Activated CD8-positive, alpha-beta memory T cell treated with anti-CD3 and anti-CD28 coated beads, Interleukin-2, amount 50 U/mL, for 48 hours (primary cell): ENCODE measurements at regions not wholly inside any gene's neighbourhood (a gene's known extent, or its start where the extent isn't known, plus 50 kb on each side); places are given as distances from the start of the nearest gene placed in this dataset.

Experiments used
- DNase-seq: peaks from one replicate; pipeline ENCODE4 v3.0.0-alpha.2; 2020

DNA sequence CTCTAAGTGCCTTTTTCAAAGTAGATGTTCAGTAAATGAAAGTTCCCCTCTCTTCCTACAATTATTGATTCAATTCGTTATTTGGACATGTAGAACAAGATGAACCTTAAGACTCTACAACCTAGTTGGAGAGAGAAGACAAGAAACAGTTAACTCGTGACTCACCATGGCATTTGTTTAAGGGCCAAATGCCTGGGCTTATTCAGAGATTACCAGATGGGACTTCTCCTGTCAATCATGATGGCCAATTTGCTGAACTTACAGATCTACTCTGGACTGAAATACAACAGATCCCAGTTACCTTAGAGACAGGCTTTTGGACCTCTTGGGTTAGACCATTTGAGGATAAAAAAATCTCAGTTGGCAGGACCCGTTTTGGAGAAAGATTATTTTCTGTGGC, 93.5 kb downstream of the C1orf94 start:
- no peak for DNase-seq

DNA sequence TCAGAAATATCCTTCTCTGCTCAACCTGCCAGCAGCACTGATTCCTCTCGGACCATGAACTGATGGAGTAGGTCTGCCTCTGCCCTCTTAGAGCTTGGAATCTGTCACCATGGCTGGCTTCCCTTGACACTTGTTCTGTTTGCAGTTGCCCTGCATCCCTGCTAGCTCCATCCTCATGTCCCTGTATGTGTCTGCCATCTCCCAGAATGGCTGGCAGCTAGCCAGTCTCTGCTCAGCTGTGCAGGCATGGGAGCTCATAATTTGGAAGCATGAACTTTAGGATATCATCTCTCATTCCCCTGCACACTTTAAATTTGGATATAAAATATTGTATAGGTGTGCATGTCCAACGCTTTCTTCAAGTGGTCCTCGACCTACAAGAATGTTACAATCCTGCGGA, 95.4 kb downstream of the C1orf94 start:
- DNase-seq: no peak

- DNase-seq: no peak
Measured at GRCh38 chr1:34275150-34275549, 98.4 kb downstream of the C1orf94 start.

GRCh38 chr1:34276606-34277005, 99.9 kb downstream of the C1orf94 start:
- no peak for DNase-seq

- no peak for DNase-seq
Measured at GRCh38 chr1:34277150-34277549, 100.4 kb downstream of the C1orf94 start.

- DNase-seq: no peak
Measured at GRCh38 chr1:34278211-34278610, 101.5 kb downstream of the C1orf94 start.

DNA sequence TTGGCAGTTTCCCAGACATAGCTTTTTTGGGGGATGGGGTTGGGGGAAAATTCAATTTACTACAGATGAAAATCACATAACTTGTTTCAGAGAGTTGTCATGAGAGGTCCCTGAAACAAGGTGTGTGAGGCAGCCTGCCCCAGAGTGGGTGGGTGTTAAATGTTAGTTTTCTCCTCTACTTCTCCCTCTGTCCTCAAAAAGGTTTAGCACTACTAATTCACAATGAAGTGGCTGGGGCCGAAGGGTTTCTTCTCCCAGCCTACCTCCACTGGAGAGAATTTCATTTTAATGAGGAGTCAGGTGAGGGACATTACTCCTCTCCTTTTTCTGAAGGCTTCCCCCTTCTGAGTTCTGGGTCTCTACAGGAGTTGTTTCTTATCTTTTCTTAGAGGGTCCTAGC, 103.3 kb downstream of the C1orf94 start:
- no peak for DNase-seq

DNA sequence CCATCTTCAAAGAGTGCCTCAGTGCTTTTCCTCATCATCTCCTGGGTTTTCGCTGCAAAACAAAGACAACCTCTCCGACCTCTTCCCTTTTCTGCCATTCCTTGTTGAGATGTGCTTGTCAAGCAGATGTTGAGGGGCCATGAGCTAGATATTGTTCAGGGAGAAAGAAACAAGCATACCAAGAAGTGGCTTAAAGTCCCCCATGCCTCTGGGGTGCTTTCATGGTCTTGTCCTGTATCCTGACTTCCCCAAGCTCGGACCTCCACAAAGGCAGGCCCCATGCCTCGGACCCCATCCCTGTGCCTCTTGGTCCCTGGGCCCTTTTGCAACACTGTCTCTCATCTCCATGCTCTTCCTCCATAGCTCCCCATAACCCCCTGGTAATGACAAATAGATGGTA, 103.8 kb downstream of the C1orf94 start:
- DNase-seq: no peak

DNA sequence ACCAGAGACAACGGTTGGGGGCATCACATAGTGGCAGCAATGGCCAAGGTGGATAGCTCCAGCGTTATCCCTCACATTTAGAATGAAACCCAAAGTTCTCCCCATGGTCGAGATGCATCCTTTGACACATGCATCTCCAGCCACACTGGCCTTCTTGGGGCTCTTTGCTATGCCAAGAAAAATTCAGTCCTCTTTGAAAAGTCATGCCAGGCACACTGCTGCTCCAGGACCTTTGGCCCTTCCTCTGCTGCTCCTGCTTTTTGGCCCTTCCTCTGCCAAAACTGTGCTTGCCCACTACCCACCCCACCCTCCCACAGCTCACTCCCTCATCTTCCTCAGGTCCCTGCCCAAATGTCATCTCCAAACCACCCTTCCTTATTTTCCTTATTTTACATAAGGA, 106.4 kb downstream of the C1orf94 start:
- no peak for DNase-seq

GRCh38 chr1:34286511-34286910, 109.8 kb downstream of the C1orf94 start:
- no peak for DNase-seq

GRCh38 chr1:34290831-34291230, 114.1 kb downstream of the C1orf94 start:
- DNase-seq: no peak

DNA sequence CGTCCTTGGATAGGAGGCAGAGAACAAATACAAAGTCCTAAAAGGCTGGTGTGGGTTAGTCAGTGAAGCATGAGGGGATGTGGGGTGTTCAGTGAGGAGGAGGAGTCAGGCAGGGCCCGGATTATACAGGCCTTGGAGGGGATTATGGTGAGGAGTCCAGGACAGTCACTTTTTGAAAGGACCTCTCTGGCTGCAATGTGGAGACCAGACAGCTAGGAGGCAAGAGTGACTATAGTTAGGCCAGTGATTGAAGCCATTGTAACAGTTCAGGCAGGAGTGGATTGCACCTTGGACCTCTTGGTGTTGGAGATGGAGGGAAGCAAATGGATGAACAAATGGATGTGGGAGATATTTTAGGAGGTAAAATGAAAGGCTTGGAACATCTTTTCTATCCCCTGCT, 115.8 kb downstream of the C1orf94 start:
- DNase-seq: no peak

DNA sequence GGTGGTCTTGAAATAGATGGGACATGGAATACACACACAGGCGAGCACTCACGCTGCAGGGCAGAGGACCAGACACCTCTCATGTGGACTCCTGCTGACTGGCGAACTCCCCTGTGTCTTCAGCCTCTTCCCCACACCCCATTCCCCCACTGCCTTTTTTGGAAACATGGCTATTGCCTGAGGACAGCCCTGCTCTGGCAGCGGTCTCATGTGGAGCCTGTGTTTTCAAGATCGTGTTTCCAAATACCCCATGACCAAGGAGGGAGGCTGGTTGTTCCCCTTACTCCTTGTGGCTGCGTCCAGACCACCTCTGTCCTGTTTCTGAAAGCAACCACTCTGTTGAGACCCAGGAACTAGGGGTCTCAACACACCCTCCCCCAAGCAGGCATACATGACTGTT, 119.4 kb downstream of the C1orf94 start:
- no peak for DNase-seq

DNA sequence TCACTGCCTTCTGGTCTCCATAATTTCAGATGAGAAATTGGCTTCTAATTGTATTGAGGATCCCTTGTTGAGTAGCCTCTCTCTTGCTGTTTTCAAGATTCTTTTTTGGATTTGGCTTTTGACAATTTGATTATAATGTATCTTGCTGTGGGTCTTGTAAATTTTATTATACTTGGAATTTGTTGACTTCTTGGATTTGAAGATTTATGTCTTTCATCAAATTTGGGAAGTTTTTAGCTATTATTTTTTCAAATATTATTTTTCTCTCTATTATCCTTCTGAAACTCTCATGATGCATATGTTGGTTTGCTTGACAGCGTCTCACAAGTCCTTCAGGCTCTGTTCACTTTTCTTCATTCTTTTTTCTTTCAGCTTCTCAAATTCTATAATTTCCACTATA, 126.1 kb downstream of the C1orf94 start:
- DNase-seq: no peak

DNA sequence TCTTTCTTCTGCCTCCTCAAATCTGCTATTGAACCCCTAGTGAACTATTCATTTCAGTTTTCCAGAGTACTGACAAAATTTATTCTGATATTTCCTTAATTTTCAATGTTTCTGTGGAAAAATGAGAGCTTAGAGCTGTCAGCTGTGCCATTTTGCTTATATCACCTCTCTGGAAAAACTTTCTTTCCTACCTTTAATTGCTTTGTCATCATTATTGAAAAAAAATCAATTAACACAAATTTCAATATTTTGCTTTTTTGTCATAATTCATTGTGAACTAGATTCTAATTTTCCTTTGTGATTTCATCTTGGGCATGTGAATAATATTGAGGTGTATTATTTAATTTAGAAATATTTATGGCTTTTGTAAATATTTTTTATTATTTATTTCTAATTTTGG, 126.5 kb downstream of the C1orf94 start:
- no peak for DNase-seq

GRCh38 chr1:34306568-34306967, 129.9 kb downstream of the C1orf94 start:
- no peak for DNase-seq

GRCh38 chr1:34312359-34312758, 135.7 kb downstream of the C1orf94 start:
- no peak for DNase-seq

- DNase-seq: no peak
Measured at GRCh38 chr1:34315974-34316373, 139.3 kb downstream of the C1orf94 start.

DNA sequence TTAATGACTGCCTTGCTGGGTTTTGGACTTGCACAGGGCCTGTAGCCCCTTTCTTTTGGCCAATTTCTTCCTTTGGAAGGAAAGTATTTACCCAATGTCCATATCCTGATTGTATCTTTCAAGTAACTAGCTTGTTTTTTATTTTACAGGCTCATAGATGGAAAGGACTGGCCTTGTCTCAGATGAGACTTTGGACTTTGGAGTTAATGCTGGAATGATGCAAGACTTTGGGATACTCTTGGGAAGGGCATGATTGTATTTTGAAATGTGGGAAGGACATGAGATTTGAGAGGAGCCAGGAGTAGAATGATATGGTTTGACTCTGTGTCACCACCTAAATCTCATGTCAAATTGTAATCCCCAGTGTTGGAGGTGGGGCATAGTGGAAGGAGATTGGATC, 140.1 kb downstream of the C1orf94 start:
- no peak for DNase-seq

DNA sequence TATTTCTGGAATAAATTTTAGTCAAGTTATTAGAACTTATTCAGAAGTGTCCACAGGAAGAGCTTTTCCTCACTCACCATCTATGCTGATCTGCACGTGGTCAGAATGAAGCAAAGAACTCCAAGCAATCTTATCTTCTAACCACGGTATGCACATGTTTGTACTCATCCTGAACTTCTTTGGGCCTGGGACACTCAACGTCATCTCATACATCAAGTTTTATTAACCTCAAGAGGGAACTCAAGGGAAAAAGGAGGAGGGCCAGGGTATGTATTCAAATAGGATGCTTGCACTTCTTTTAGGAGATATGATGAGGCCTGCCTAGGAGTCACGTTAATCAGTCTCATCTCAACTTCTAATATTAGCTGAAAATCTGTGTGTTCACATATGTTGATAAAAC, 142.5 kb downstream of the C1orf94 start:
- no peak for DNase-seq

- DNase-seq: no peak
Measured at GRCh38 chr1:34320053-34320669, 143.5 kb downstream of the C1orf94 start.

DNA sequence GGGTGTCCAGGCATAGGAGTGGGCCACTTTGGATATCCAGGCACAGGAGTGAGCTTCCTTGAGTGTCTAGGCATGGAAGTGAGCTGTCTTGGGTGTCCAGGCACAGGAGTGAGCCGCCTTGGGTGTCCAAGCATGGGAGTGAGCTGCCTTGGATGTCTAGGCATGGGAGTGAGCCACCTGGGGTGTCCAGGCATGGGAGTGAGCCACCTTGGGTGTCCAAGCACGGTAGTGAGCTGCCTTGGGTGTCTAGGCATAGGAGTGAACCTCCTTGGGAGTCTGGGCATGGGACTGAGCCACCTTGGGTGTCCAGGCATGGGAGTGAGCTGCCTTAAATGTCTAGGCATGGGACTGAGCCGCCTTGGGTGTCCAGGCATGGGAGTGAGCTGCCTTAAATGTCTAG, 146.3 kb downstream of the C1orf94 start:
- no peak for DNase-seq

DNA sequence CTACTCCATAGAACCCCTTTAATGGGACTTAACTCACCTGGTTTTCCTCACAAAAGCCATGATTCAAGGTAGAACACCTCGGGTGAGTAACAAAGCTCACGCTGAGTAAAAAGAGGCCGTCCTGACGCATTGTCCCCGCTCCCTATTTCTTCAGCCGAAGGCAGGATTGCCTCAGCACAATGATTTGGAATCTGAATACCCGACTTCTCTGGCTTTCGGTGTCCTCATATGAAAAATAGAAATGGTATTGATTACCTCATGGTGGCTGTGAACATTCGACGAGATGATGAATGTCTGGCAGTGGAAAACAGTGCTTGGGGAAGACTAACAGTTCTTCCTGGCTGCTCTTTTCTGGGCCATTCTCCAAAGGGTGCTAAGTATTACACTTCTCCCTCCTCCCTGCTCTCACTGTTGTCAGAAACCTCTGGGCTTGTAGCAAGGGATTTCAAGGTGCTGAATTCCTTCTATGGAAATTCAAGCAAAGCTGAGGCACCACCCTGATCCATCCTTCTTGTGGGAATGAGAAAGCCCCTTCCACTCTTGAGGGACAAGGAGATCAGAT, 148.3 kb downstream of the C1orf94 start:
- DNase-seq: no peak

GRCh38 chr1:34328281-34328799, 151.6 kb downstream of the C1orf94 start:
- DNase-seq: no peak

DNA sequence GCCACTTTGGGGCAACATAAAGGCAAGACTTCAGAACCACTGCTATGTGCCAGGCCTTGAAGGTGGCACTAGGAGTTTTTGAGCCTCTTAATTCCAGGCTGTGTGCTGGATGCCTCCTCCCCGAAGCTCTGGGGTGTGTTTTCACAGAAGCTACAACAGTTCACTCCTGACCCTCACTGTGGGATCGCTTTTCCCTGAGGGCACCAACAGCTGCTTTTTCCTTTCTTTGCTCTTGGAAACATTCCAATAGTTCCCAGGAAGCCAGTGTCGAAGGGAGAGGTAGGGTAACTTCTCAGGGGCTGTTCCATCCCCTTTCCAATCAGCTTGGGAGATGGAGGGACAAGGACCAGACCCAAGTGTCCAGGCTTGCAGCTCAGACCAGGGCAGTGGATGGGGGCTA, 153.4 kb downstream of the C1orf94 start:
- DNase-seq: no peak
